Fibroblast of villous mesenchyme (primary cell): ENCODE measurements at regions not wholly inside any gene's neighbourhood (a gene's known extent, or its start where the extent isn't known, plus 50 kb on each side); places are given as distances from the start of the nearest gene placed in this dataset.

ENCODE experiments used
- DNase-seq: peaks from one replicate; pipeline ENCODE4 v3.0.0-alpha.2; 2010; ENCODE audit warnings: low read depth
- H3K4me3 ChIP-seq: 2 replicates; pipeline ENCODE4 v1.5.1; 2011; ENCODE audit warnings: low read depth, mild to moderate bottlenecking, low read length
- TF ChIP-seq, protein P1 (sequence below): IDR thresholded peaks from 2 replicates; pipeline ENCODE4 v1.5.1; 2012; ENCODE audit warnings: low read depth, mild to moderate bottlenecking, low read length; ENCODE audit not compliant: insufficient read depth

DNA sequence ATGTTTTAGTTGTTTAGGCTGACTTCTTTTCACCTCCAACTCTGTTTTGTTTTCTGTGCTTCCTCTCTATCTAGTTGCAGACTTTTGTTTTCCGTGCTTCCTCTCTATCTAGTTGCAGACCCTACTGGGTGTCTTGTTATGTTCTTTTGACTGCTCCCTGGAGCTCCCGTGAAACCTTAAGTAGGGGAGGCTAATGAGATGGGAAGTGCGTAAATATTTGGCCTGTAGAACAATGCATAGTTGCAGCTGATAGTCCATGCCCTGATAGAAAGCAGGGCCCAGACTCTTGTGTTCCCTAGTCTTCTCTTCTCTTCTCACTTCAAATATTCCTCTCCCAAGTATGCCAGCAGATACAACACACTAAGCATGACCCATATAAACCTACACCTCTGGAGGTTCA lies 757.0 kb downstream of the BRINP1 start:
- DNase-seq: no peak
- TF ChIP-seq, protein P1, sequence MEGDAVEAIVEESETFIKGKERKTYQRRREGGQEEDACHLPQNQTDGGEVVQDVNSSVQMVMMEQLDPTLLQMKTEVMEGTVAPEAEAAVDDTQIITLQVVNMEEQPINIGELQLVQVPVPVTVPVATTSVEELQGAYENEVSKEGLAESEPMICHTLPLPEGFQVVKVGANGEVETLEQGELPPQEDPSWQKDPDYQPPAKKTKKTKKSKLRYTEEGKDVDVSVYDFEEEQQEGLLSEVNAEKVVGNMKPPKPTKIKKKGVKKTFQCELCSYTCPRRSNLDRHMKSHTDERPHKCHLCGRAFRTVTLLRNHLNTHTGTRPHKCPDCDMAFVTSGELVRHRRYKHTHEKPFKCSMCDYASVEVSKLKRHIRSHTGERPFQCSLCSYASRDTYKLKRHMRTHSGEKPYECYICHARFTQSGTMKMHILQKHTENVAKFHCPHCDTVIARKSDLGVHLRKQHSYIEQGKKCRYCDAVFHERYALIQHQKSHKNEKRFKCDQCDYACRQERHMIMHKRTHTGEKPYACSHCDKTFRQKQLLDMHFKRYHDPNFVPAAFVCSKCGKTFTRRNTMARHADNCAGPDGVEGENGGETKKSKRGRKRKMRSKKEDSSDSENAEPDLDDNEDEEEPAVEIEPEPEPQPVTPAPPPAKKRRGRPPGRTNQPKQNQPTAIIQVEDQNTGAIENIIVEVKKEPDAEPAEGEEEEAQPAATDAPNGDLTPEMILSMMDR: no peak
- H3K4me3 ChIP-seq: no peak overlapping the region

DNA sequence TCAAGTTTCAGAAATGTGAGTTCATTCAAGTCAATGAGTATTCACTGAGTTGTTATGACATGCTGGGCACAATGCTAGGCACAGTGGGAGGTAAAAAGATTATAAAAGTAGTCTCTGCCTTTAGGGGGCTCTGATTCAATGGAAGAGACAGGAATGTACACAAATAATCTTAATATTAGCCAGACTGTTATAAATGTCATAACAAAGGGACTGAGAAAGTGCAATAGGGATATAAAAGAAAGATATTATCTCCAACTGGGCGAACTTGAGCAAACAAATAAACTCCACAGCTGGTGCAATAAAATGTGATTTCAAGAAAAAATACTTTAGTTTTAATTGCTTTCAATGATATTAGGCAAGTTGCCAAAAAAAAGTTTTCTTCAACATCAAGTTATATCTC lies 755.2 kb downstream of the BRINP1 start:
- H3K4me3 ChIP-seq: no peak overlapping the region
- TF ChIP-seq, protein P1: no peak
- peak; percentile 66 for DNase-seq

DNA sequence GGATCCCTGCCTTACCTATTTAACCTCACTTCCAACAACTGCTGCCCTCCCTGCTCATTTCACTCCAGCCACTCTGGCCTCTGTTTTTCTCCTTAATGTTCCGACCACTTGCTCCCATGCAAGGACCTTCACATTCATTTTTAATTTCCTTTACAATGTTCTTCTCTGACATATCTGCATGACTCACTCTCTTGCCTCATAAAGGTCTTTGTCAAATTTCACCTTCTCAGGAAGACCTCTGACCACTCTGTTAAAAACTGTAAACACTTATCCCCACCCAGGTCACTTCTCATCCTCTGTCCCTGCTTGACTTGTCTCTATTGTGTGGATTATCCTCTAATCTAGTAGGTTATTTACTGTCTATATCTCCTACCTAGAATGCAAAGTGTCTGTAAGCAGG lies 751.2 kb downstream of the BRINP1 start:
- TF ChIP-seq, protein P1: no peak
- H3K4me3 ChIP-seq: no peak overlapping the region
- DNase-seq: peak; percentile 34

DNA sequence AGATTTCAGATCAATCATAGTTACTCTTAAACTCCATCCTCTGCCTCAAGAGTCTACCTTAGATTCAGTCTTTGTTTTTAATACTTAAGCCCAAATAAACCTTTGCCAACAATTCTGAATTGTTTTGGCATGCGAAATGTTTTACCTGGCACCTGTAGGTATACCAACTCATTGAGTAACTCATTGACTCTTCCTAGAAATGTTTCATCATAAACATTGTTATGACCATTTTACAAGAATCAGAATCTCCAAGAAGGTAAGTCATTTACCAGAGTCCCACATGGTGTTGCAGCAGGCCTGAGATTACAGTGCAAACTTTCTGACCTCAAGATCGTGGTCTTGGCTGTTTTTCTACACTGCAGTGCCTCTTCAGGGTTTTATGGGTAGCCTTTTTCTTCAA lies 750.4 kb downstream of the BRINP1 start:
- TF ChIP-seq, protein P1: no peak
- H3K4me3 ChIP-seq: no peak overlapping the region

DNA sequence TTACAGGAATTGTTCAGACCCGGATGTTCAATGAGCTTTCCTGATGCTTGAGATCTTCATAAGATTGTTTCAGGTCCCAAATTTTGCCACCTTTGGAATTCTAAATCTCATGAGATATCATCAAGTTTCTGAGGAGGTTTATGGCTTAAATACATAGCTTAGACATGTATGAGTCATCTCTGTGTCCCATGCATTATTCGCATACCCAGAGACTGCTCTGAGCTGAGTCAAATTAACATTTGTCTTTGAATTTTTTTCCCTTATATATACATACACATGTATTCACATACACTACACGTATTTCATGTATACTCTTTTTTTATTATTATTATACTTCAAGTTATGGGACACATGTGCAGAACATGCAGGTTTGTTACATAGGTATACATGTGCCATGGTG lies 744.6 kb downstream of the BRINP1 start:
- DNase-seq: no peak
- TF ChIP-seq, protein P1: no peak
- no peak overlapping the region for H3K4me3 ChIP-seq

More for the DNA sequence above, 750.4 kb downstream of the BRINP1 start:
- DNase-seq: no peak

DNA sequence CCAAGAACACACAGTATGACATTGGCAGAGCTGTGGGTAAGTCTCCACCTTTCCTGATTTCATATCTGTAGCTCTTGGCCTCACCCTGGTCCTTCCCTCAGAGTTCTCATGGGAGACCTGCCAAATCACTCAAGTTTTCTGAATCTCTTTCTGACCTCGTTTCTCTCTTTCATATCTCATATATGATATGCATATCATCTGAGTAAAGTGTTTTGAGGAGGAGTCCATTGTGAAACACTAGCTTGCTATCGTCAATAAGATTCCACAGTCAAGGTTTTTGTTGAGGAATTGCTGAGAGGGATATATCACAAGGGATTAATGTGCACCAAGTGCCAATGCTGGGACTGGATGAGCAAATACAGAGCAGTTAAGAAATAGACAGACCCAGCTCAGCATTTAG lies 739.2 kb downstream of the BRINP1 start:
- H3K4me3 ChIP-seq: no peak overlapping the region
- no peak for DNase-seq
- TF ChIP-seq, protein P1: no peak

DNA sequence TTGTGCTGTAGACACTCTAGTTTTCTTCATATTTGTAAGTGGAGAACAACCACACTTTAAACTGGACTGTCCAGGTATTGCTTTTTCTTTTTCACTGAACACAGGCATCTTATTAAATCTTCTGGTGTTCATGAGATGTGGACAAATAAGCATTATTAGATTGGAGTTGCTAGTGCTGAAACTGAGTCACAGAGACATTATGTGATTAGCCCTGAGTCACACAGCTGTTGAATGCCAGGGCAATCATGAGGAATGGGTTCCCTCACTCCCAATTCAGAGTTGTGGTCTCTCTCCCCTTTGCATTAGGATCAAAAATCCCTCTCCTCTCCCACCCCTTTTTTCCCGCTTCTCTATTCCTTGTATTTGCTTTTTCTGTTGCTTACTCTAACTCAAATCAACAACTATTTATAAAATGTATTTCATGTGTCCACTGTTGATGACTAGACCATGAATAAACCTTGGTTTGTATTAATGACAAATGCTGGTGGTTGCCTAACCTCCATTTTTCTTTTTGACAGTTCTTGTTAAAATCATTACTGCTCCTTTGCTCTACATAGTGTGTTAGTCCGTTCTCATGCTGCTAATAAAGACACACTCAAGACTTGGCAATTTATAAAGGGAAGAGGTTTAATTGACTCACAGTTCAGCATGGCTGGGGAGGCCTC lies 738.2 kb downstream of the BRINP1 start:
- no peak overlapping the region for H3K4me3 ChIP-seq
- DNase-seq: no peak
- TF ChIP-seq, protein P1: no peak
